GM10266 (cell line): ENCODE measurements at regions not wholly inside any gene's neighbourhood (a gene's known extent, or its start where the extent isn't known, plus 50 kb on each side); places are given as distances from the start of the nearest gene placed in this dataset.

Experiments used
- DNase-seq: peaks from one replicate; pipeline ENCODE4 v3.0.0; 2012; ENCODE audit errors: extremely low spot score
- TF ChIP-seq, protein P1 (sequence below): IDR thresholded peaks from 2 replicates; pipeline ENCODE4 v1.5.1; 2012; ENCODE audit warnings: mild to moderate bottlenecking, low read depth; ENCODE audit not compliant: control insufficient read depth, insufficient read depth; ENCODE audit errors: missing control alignments

DNA sequence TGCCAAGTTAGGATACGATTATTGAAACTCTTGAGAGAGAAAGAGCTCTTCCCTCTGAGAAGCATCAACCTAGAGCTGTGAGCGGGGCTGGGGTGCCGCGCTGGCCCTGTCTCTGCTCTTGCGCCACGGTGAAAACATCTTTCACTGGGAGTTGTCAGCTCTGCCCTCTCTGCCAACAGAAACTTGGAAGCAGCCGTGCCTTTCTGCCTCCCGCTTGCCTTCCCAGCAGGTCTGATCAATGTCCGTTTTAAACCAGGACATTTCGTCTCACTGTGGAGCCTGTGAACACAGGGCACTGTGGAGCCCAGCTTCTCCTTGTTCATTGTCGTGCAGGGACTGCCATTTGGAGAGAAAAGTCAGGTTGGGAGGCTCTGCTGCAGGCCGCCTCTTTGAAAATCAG lies 249.2 kb upstream of the PMEPA1 start:
- TF ChIP-seq, protein P1, sequence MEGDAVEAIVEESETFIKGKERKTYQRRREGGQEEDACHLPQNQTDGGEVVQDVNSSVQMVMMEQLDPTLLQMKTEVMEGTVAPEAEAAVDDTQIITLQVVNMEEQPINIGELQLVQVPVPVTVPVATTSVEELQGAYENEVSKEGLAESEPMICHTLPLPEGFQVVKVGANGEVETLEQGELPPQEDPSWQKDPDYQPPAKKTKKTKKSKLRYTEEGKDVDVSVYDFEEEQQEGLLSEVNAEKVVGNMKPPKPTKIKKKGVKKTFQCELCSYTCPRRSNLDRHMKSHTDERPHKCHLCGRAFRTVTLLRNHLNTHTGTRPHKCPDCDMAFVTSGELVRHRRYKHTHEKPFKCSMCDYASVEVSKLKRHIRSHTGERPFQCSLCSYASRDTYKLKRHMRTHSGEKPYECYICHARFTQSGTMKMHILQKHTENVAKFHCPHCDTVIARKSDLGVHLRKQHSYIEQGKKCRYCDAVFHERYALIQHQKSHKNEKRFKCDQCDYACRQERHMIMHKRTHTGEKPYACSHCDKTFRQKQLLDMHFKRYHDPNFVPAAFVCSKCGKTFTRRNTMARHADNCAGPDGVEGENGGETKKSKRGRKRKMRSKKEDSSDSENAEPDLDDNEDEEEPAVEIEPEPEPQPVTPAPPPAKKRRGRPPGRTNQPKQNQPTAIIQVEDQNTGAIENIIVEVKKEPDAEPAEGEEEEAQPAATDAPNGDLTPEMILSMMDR: no peak
- DNase-seq: no peak

DNA sequence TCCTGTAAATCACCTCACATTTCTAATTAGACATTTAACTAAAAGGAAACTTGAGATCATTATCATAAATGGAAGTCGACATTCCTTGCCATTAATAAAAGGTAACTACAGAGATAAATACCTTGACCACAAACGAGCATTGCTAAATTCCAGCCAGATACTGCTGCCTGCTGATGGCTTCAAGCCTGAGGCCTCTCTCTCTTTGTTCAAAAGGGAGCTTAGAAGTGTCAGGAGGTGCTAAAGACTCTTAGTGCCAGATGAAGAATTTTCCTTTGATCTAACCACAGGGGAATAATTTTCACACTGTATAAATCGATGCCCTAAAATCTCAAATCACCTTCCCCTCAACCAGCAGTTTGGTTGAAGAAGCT lies 248.2 kb upstream of the PMEPA1 start:
- no peak for DNase-seq
- TF ChIP-seq, protein P1: no peak

DNA sequence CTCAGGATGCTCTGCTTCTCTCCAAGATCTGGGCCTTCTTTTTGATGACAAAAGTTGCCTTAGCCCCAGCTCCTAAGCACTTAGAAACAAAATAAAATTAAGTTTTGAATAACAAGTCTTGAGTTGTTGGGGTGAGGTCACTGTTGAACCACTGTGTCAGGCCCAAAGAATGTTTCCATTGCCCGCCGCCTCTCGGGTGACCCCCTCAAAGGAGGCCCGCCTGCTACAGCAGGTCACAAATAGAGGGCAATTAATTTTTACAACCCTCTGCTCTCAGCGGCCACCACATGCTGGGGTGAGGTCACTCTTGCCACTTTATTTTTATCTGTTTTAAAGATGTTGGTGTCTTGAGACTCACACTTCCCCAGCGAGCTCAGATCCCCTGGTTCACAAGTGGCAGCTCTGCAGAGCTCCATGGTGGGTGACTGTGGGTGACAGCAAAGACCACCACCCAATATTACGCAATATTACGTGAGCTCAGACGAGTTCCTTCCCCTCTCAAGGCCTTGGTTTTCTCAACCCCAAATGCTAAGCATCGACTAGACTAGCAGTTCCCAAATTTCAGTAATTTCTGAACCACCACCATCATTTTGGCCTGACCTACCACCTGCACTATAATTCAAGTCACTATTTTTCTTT lies 247.7 kb upstream of the PMEPA1 start:
- no peak for DNase-seq

DNA sequence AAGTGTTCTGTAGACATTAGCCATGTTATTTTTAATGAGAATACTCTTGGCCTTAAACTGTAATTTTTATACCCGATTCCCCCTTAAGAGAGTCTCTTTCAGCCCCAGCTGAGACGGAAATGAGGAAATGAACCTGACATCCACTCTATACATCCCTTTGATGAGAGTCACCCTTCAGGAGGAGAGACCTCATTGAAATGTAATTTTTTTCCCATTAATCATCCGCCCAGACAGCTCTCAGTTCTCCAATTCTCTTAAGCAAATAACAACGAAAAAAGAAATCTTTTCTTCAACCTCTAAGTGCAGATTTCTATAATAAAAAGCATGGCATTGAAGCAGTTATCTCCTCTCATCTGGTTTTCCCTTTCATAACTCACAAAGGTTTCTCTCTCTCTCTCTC lies 243.8 kb upstream of the PMEPA1 start:
- no peak for DNase-seq
- TF ChIP-seq, protein P1: no peak

More for the DNA sequence above, 247.7 kb upstream of the PMEPA1 start:
- TF ChIP-seq, protein P1: no peak

DNA sequence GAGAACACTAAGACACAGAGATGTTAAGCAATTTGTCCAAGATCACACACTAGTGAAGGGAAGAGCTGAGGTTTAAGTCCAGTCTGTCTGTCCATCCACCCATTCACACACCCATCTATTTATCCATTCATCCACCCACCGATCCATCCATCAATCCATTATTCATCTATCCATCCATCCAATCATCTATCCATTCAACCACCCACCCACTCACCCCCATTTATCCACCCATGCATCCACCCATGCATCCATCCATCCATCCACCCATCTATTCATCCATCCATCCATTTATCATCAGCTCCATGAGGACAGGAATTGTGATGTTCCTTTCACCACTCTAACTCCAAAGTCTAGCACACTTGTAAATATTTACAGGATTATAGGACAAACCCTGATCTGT lies 242.3 kb upstream of the PMEPA1 start:
- TF ChIP-seq, protein P1: no peak
- no peak for DNase-seq

DNA sequence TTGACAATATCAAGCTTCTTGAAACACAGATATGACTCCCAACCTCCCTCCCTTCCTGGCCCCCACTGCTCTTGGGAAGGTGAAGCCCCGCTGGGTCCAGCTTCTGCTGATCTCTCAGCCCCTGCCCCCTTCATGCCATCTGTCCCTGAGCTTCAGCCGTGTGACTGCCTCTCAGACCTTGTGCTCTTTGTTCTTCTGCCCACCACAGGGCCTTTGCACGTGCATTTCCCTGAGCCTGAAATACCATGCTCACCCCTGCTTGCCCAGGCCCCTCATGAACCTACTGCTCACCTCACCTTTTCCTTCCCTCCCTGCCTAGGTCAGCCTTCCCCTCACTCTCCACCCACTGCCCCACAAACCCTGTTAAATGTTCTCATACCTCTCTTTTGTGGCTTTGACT lies 241.7 kb upstream of the PMEPA1 start:
- no peak for DNase-seq
- TF ChIP-seq, protein P1: no peak

DNA sequence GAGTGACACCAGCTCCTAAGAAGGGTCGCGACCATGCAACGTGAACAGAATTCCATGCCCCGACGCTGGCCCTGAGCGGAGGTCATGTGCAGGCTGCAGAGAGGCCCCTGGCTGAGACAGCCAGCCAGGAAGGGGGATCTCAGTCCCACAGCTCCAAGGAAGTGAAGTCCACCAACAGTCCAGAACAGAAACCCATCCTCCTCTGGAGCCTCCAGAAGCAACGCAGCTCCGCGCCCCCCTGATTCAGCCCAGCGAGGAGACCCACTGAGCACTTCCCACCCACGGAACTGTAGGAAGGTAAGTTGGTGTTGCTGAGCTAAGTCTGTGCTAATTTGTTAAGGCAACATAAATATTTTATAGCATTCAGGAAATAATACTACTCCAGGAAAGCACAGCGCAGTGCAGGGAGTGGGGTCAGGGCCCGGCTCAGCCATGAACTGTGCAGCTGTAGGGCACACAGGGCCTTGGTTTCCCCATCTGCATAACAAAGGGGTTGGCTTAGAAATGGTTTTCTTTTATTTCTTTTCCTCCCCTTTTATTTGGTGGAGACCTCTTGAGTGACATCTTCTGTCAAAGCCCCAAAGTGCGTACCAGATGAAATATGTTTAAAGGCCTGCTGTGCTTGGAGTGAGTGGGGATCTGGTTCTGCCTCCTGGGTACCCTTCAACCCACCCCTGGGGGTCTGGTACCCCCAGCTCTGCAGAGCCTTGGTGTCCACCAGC lies 241.1 kb upstream of the PMEPA1 start:
- DNase-seq: no peak
- TF ChIP-seq, protein P1: no peak
